ENCODE measurements at regions not wholly inside any gene's neighbourhood (a gene's known extent, or its start where the extent isn't known, plus 50 kb on each side); places are given as distances from the start of the nearest gene placed in this dataset.
"Not testable (repeated sequence)": the region's sequence is repeated elsewhere in the genome, so short reads cannot be mapped to it uniquely, and the experiment has no call there.

DNA sequence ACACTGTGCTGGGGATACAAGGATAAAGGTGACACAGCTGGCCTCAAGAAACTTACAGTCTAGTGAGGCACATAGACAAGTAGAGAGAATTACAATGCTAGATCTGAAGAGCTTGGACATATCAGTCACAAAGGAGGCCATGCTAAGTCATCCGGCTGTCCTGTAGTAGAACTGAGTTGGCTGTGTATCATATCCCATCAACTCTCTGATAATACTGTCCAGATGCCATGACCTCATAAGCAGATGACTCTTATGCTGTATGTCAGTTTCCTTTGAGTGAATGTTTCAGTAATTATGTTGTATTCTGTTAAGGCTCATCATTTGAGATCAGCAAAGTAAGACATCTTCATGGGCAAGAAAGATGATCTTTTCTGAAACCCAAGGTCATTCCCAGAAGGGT lies 442.9 kb downstream of the MID1IP1 start:
- no peak for FAIRE-seq

DNA sequence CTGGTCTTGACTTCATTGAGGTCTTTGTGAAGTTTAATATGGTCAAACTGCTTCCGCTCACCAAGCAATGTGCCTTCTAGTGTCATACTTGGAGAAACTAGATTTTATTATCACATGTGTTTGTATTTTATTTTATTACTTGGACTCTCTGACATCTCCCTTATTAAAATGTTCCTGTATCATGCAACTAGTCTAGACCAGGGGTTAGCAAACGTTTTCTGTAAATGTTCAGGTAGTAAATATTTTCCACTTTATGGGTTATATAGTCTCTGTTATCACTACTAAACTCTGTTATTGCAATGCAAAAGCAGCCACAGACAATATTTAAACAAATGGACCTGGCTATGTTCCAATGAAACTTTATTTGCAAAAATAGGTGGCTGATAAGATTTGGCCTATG lies 443.8 kb downstream of the MID1IP1 start:
- peak; percentile 80 for FAIRE-seq

DNA sequence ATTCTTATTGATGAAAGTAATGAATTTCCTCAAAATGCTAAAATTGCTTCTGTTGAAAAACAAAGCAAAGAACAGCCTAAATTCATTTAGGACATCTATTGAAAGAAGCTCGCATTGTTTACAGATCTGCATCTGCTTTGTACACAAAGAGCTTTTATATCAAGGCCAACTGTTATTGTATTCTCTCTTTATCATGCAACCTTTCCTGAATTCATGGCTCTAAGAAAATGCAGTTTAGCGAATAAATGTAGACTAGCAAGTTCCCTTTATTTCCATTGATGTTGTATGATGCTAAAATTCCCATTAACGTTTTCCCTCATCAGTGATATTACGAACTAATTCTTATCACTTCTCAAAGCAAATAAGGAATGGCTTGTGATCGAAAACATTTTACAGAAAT lies 446.3 kb downstream of the MID1IP1 start:
- FAIRE-seq, result no peak

DNA sequence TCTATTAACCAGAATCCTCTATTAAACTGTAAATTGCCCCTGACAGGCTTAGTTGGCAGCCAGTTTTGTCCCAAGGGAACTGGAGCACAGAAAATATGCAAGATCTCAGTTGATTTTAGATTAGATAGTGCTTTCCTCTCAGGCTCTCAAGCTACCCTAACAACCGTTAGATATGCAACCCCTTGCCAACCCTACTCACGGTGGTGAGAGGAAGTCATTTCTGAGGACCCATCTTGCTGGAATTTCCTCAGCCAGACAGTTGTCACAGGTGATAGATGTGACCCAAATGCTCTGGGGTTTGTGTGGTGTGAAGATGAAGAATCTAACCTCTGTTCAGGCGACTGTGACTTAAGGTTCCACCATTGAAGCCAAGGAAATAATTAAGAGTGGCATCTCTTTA lies 447.1 kb downstream of the MID1IP1 start:
- no peak for FAIRE-seq

DNA sequence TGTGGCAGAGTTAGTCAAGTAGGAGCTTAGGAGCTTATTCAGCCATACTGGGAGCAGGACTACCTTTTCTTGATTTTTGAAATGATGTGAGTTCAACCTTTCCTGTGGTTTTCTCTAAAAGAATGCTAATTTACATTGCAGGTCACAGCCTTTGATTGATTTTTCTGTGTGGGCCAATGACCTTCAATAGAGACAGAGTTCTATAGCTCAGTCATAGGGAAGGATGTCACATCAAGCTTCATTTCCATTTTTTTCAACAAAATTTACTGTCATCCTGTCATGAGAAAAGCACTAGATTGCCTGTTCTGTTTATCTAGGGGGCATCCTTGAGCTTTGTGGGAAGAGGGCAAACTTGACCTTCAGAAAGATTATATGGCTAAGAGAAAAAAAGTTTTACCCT lies 448.7 kb downstream of the MID1IP1 start:
- FAIRE-seq, result no peak

DNA sequence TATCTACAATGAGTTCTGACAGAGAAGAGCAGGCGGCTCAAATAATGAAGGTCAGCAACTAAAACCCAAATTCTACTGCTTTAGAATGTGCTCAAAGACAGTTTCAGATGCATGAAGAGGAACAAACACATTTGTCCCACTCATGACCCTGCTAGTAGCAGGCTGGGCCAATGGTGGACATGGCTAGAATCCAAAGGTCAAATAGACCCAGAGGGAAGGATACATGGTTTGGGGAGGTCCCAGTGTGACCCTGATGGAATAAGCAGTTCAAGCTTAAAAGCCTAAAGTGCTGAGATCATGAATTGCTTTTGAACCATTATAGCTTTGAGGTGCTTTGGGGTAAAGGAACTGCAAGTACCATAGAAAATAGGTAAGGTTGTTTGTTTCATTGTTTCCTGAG lies 450.7 kb downstream of the MID1IP1 start:
- FAIRE-seq, result no peak

DNA sequence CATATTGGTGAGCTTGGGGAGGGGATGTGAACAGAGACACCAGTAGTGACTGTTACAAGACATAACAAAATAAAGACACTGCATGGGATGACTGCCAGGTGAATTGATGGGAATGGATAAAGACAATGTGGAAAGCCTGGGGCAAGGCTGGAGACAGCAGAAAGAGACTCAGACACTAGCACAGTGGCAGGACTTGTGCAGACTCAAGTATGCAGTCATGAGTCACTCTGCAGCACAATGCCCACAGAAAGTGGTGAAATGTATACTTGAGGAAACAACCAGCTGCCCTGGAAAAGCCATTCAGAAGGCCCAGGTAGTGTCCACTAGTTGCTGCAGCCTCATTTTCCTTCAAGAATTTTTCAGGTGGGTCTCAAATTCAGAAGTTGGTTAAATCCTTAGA lies 452.3 kb downstream of the MID1IP1 start:
- FAIRE-seq, result no peak

DNA sequence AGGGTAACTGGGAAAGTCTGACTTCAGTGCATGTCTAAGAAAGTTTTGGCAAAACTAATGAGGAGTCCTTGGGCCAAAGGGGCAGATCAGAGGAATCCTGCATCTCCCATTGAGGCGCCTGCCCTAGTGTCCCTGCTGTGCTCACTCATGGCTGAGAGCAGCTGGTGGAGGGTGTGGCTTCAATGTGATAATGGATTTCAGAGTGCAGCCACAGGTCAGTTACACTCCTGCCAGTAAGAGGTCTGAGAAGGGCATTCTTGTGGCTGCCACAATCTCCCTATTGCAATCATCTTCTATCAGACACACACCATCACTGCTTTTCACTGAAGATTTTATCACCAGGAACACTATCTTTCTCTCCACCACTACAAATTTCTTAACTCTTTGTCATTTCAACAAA lies 457.1 kb downstream of the MID1IP1 start:
- FAIRE-seq, result no peak

DNA sequence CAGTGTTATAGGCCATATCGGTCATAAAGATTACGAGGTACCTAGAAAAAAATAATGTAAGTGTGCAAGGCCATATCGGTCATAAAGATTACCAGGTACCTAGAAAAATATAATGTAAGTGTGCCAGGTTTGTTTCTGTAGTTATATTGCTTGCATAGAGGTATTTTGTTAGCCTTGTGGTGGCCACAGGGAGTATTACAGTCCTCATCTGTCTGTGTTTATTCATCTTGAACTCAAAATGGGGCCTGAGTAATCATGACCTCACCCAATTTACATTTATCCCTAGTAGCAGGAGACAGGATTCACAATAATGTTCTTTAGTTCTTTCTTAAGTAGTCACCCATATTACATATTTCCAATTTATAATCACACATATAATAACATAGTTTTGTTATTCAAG lies 459.7 kb downstream of the MID1IP1 start:
- no peak for FAIRE-seq

DNA sequence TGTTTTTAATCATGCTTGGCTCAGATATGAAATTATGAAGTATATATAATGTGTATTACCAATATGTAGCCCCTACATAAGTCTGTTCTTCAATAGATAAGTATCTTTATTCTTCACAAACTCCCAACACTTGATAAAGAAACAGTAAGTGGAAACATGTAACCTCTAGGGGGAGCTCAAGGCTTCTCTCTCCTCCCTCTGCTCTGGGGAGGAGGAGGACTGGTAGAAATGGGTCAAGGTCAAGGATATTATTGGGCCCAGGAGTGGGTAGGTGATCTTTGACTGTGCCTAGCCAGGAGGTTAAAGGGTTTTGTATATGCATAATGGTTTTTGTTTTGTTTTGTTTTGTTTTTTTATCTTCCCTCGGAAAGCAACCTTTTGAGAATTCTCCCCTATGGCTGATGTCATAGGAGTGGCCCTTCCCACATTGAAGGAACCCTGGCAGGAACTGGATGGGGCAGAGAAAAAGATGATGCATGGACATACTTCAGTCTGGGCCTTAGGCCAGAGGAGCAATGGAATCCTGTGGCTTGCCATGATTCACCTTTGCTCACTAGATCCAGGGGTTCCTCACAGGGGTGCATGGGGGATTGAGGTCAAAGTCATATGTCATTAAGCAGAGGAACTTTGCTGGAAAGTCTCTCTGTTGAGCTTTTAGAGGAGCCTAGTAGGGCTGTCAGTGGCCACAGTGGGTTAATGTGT lies 460.3 kb downstream of the MID1IP1 start:
- FAIRE-seq, result peak; percentile 79

DNA sequence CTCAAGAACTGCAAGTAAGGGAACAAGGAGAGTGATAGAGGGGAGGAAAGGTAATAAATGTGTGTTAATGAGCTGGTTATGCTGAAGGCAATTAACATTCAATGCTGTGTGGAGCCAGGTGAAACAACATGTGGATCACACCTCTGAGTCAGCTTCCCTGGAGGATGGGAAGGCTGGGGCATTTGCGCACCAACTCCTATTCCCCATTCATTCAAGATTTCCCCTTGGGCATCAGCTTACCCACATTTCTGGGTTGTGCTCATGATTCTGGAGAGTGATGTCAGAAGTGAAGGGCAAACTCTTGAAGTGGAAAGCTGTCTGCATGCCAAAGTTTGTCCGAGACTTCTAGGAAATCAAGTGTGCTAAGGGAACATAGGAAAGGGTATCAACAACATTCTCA lies 461.4 kb downstream of the MID1IP1 start:
- no peak for FAIRE-seq

DNA sequence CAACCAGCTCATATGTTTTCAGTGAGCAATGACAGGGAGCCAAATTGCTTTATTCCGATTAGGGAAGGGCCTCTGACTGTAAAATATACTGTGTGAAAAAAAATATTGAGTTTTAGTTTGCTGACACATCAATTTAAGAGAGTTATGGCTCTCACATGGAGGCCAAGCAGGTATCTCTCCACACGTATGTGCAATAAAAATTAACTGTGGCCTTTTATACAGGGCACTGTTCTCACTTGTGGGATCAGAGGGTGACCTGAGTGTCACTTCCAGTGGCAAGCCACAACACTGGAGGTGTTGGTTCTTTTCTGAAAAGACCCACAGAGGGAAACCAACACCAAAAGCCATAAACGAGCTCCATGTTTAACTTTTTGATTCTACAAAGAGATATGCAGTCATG lies 462.8 kb downstream of the MID1IP1 start:
- no peak for FAIRE-seq

DNA sequence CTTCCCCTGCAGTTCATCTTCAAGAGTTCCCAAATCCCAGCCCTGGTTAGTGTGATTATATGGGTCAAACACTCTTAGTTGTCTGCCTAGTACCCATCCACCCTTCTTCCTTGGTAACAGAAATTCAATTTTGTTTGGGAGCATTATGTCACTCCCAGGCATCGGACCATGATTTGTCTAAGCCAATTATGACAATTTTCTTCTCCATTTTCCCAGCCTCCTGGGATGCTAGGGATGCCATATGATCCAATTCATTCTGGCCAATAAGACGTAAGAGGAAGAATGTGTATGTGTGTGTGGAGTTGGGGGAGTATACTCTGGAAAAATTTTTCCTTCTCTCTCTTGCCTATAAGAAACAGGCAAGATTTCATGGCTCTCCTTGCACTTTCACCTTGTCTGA lies 465.9 kb downstream of the MID1IP1 start:
- FAIRE-seq, result no peak

DNA sequence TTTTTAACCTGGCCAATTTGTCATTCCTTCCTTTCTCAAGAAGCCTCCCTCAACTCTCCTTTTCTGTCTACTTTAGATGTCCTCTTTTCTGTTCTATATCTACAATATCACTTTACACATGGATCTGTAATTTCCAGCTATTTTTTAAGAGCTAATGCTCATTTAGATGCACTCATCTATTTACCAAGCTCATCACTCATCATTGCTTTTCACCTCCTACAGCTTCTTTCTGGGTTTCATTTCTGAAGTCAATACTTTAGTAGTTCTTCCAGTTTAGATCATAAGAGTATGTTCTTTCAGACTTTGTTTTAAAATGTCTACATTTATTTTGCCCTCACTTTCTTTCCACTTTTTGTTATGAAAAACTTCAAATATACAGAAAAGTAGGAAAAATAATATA lies 466.9 kb downstream of the MID1IP1 start:
- FAIRE-seq, result no peak

DNA sequence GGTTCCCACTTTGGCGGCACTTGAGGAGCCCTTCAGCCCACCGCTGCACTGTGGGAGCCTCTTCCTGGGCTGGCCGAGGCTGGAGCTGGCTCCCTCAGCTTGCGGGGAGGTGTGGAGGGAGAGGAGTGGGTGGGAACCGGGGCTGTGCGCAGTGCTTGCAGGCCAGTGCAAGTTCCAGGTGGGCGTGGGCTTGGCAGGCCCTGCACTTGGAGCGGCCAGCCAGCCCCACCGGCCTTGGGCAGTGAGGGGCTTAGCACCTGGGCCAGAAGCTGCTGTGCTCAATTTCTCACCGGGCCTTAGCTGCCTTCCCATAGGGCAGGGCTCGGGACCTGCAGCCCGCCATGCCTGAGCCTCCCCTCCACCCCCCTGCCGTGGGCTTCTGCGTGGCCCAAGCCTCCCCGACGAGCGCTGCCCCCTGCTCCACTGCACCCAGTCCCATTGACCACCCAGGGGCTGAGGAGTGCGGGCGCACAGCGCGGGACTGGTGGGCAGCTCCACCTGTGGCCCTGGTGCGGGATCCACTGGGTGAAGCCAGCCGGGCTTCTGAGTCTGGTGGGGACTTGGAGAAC lies 474.3 kb downstream of the MID1IP1 start:
- FAIRE-seq, result no peak

DNA sequence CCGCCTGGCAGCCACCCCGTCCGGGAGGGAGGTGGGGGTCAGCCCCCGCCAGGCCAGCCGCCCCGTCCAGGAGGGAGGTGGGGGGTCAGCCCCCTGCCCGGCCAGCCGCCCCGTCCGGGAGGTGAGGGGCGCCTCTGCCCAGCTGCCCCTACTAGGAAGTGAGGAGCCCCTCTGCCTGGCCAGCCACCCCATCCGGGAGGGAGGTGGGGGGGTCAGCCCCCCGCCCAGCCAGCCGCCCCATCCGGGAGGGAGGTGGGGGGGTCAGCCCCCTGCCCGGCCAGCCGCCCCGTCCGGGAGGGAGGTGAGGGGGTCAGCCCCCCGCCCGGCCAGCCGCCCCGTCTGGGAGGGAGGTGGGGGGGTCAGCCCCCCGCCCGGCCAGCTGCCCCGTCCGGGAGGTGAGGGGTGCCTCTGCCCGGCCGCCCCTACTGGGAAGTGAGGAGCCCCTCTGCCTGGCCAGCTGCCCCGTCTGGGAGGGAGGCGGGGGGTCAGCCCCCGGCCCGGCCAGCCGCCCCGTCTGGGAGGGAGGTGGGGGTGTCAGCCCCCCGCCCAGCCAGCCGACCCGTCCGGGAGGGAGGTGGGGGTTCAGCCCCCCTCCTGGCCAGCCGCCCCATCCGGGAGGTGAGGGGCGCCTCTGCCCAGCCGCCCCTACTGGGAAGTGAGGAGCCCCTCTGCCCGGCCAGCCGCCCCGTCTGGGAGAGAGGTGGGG lies 476.6 kb downstream of the MID1IP1 start:
- FAIRE-seq, result not testable (repeated sequence)

DNA sequence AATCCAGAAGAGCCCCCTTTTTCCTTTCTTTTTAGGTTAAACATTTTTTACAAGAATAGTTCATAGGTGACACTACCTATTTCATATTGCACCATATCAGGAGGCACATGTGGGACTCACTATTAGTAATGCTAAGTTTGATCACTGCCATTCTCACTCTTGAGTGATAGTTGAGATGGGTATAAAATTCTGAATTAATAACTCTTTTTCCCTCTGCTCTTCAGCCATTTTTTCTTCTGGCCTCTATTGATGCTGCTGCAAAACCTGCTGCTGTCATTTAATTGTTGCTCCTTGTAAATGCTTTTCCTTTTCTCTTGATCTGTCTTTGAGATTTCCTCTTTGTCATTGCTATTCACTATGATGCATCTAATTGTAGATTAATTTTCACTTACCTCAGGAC lies 482.0 kb downstream of the MID1IP1 start:
- no peak for FAIRE-seq

DNA sequence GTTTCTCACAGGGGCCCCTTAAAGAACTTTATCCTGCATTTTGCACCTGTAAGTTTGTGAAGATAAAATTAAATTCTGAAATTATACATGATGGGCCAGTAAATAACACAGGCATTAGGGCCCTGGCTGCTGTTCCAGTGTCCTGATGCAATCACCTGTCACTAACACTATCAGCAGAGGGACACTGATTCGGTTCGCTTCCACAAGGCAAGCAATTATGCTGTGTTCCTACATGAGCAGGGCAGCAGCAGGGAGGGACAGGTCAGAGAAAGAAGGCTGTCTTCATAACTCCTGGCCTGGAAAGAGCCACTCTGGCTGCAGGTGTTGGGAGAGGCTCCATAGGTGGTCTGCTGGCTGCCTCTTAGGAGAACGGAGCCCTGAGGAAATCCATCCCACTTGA lies 487.3 kb downstream of the MID1IP1 start:
- FAIRE-seq, result no peak

DNA sequence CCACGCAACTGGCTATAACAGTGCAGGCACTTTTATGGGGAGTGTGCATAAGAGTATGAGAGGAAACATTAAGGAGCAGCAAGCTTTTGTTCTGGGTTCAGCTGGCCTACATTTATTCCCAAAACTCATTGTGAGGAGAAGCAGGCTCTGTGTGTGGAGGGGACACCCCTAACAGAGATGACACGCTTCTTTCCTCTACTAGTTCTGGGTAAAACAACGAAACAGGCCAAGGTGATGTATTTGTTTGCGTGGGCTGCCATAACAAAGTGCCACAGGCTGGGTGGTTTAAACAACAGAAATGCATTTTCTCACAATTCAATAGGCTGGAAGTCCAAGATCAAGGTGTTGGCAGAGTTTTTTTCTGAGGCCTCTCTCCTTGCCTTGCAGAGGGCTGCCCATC lies 488.6 kb downstream of the MID1IP1 start:
- FAIRE-seq, result no peak

DNA sequence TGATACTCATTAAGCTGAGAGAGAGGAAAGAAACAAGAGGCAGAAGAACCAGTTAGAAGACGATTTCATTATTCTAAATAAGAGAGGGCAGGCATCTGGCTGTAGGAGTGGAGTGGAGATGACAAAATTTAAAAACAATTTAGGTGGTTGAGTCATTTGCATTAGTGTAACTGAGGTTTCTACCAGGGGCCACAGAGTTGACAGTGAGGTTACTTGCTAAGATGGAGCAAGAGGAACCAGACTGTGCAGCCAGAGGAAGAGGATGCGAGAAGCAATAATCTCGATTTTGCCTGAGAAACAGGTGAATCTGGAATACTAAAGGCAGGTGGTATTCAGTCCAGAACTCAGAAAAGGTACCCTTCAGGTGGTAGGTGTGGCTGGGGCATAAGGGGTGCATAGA lies 491.9 kb downstream of the MID1IP1 start:
- no peak for FAIRE-seq

DNA sequence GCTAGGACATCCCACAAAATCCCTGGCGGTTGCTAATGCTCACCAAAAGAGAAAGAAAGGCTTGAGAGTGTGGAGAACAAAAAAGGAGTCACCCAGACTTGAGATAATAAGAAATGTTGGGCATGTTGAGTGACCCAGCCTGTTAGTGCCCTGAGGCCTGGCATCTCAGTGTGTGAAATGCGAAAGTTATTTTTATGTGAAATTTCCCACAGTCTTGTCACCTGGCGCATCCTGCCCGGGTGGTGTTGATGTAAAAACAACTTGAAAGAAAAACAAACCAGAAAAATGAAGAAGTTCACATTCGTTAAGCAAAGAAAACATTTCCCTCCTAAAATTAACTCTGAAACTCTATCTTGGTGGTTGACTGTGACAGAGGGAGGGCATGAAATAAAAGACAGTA lies 495.2 kb downstream of the MID1IP1 start:
- FAIRE-seq, result no peak

DNA sequence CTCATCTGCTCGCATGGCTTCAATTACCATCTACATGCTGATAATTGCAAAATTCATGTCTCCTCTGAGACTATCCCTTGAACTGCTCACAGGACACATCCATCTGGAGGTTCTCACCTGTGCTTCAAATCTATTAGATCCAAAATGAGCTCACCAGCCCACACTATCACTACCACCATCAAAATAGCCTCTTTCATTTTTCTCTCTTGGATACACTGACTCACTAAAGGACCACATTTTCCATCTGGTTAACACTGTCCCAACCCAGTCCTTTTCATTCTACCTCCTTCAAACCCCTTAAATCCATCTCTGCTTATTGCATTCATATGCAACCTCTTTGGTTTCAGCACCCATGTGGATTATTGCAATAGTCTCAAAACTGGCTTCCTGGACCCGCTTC lies 497.6 kb downstream of the MID1IP1 start:
- no peak for FAIRE-seq

DNA sequence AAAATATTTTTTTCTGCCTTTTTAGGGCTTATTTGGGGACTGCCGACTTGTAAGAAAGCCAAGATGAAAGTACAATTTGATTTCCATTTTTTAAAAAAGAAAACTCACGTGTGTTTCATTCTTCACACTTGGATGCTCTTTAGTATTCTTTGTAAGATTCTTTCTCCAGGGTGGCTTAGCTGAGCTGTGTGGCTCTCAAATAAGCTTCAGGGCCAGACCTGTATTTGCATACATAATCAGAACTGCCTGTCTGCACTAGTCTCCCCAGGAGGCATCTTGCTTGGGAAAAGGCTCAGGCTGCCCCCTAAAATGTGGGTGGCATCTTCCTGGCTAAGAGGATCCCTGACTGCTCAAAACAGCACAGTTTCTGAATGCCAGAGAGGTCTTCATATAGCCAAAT lies 498.4 kb downstream of the MID1IP1 start:
- no peak for FAIRE-seq

DNA sequence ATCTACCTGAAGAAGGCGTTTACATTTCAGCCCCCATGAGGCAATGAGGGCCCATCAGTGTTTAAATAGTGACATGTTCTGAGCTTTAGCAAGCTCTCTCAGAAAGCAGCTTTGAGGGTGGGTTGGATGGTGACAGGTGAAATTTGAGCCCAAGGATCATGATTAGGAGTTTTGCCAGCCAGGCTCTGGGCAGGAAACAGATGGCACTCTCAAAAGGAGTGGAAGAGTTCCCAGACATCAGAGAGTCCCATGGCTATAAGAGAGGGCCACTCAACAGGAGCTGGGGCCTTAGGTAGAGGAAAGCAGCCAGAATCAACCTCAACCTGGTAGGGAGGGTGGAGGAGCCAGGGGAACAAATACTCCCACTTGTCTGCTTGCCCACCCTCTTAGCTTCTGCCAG lies 499.8 kb downstream of the MID1IP1 start:
- no peak for FAIRE-seq

DNA sequence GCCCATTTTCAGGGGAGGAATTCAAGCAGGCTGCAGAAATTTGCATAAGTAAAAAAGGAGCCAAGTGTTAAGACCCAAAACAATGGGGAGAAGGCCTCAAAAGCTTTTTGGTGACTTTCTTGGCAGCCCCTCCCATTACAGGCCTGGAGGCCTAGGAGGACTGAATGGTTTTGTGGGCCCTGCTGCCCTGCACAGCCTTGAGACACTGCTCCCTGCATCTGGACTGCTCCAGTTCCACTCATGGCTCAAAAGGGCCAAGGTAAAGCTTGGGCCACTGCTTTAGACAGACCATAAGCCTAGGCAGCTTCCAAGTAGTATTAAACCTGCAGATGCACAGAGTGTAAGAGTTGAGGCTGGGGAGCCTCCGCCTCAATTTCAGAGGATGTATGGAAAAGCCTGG lies 501.6 kb downstream of the MID1IP1 start:
- no peak for FAIRE-seq
